Kidney epithelial cell (primary cell): ENCODE measurements at regions not wholly inside any gene's neighbourhood (a gene's known extent, or its start where the extent isn't known, plus 50 kb on each side); places are given as distances from the start of the nearest gene placed in this dataset.

ENCODE experiments used
- DNase-seq: peaks from one replicate; pipeline ENCODE4 v3.0.0-alpha.2; 2010; ENCODE audit warnings: low read depth
- H3K27me3 ChIP-seq: 2 replicates; pipeline ENCODE4 v1.6.0; 2011; ENCODE audit warnings: low read length; ENCODE audit not compliant: control insufficient read depth, insufficient read depth
- H3K36me3 ChIP-seq: 2 replicates; pipeline ENCODE4 v1.5.1; 2011; ENCODE audit warnings: low read length; ENCODE audit not compliant: control insufficient read depth, insufficient read depth
- H3K4me3 ChIP-seq: 2 replicates; pipeline ENCODE4 v1.5.1; 2011; ENCODE audit warnings: low read depth, mild to moderate bottlenecking, control low read depth, low read length
- TF ChIP-seq, protein P1 (sequence below): IDR thresholded peaks from 2 replicates; pipeline ENCODE4 v1.5.1; 2011; ENCODE audit warnings: mild to moderate bottlenecking, moderate library complexity, low read length, control low read depth, inconsistent platforms; ENCODE audit not compliant: insufficient read depth, poor library complexity, severe bottlenecking

DNA sequence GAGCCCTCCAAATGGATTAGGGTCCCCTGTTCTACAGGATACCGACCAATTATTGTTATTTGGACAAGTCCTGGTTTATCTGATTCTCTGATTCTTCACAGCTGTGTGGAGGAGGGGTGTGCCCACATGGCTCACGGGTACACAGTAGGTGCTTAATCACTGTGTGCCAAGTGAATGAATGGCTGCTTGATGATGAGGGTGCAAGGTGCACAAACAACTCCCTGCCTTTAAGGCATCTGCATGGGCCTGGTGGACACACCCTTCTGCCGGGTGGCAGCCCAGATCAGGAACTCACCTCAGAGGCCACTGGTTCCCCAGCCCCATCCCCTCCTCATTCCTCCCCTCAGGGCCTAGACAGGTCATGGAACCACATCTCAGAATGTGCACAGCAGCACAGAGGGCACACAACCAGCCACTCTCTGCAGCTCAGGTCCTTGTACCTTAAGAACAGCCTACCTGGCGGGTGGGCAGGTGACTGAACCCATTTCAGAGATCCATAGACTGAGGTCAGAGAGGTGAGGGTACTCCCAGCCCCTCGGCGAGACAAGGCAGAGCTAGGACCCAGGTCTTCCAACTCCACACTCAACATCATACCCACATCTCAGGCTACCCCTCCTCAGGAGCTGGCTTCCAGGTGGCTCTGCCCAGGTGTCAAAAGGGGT lies 50.3 kb downstream of the SHANK2 start:
- H3K4me3 ChIP-seq = no peak overlapping the region
- TF ChIP-seq, protein P1, sequence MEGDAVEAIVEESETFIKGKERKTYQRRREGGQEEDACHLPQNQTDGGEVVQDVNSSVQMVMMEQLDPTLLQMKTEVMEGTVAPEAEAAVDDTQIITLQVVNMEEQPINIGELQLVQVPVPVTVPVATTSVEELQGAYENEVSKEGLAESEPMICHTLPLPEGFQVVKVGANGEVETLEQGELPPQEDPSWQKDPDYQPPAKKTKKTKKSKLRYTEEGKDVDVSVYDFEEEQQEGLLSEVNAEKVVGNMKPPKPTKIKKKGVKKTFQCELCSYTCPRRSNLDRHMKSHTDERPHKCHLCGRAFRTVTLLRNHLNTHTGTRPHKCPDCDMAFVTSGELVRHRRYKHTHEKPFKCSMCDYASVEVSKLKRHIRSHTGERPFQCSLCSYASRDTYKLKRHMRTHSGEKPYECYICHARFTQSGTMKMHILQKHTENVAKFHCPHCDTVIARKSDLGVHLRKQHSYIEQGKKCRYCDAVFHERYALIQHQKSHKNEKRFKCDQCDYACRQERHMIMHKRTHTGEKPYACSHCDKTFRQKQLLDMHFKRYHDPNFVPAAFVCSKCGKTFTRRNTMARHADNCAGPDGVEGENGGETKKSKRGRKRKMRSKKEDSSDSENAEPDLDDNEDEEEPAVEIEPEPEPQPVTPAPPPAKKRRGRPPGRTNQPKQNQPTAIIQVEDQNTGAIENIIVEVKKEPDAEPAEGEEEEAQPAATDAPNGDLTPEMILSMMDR = no peak
- no peaks in the 10 kb centered on the region for H3K36me3 ChIP-seq
- DNase-seq = no peak
- no peaks in the 10 kb centered on the region for H3K27me3 ChIP-seq

DNA sequence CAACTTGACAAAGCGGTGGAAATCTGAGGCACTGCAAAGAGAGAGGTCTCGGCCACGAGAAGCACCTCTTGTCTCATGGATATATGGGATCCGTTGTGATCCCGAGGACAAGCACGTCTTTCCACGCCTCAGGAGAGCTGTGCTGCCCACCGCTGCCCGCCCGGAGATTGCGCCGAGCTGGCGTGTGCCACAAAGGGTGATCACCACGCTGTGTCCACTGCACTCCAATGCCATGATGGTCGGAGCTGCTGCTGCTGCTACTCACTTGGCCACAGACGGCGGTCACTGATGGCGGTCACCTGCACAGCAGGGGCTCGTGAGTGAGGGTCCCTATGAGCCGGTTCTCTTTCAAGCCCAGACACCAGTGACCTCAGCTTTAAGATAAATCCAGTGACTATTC lies 51.1 kb downstream of the SHANK2 start:
- no peak for DNase-seq
- TF ChIP-seq, protein P1 = no peak
- H3K4me3 ChIP-seq = no peak overlapping the region

DNA sequence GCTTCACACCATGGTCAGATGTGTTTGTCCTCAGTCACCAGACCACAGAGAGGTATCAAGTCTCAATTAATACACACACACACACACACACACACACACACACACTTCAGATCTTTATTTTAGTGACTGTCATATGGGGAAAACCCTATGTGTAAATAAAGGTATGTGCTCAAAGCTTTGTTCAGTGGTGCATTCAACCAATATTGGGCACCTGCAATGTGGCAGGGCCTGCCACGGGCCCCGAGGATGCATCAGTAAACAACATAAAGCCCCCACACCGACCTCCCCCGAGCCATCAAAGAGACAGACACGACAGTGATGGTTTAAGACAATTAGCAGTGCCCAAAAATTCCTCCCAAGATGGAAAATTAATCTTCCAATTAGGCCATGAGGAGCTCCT lies 51.6 kb downstream of the SHANK2 start:
- TF ChIP-seq, protein P1 = no peak
- no peak for DNase-seq
- H3K36me3 ChIP-seq = no peaks in the 10 kb centered on the region
- no peak overlapping the region for H3K4me3 ChIP-seq
- H3K27me3 ChIP-seq = no peaks in the 10 kb centered on the region

More for the DNA sequence above, 51.1 kb downstream of the SHANK2 start:
- Histone ChIP-seq H3K36me3 (no peaks in the 10 kb centered on the region), H3K27me3 (no peaks in the 10 kb centered on the region)

DNA sequence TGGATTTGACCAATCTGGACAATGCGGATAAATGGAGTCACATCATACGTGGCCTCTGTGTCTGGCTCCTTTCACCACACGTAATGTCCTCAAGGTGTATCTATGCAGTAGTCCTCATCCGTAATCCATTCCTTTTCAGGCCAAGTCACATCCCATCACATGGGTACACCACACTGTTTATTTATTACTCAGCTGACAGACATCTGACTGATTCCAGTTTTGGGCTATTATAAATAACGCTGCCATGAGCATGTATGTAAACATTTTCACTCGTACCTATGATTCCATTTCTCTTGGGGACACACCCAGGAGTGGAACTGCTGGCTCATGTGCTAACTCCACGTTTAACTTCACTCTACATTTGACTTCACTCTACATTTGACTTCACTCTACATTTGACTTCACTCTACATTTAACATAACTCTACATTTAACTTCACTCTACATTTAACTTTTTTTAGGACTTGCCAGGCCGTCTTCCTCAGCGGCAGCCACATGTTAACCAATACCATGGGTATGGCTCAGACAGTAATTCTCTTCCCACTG lies 52.1 kb downstream of the SHANK2 start:
- DNase-seq = no peak
- no peak overlapping the region for H3K4me3 ChIP-seq
- TF ChIP-seq, protein P1 = no peak
- H3K36me3 ChIP-seq = no peaks in the 10 kb centered on the region
- no peaks in the 10 kb centered on the region for H3K27me3 ChIP-seq

DNA sequence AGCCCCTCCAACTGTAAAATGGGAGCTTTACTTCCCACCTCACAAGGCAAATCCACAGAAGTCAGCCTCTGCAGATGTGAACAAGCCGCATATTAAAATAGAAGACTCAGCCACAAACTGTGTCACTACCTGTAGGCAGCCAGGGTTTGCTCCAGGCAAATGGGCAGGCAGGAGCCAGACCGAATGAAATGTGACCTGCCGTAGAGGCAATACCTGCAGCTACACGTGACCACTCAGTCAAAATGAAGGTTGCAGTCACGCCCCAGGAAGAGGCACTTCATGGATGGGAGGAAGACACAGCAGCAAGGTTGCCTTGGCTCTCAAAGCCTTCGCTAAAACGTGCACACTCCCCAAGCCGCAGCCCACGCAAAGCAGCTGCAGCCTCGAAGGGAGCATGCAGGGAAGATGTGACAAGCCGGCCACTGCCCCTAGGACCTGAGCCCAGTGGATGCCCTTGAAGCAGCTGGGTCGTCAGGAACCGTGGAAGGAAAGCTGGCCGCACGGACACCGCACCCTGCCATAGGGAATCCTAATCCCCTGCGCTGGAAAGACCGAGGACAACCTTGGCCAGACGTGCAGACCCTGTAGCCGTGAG lies 53.1 kb downstream of the SHANK2 start:
- no peak overlapping the region for H3K4me3 ChIP-seq
- no peaks in the 10 kb centered on the region for H3K27me3 ChIP-seq
- H3K36me3 ChIP-seq = no peaks in the 10 kb centered on the region
- DNase-seq = no peak
- TF ChIP-seq, protein P1 = no peak
